ENCODE measurements at regions not wholly inside any gene's neighbourhood (a gene's known extent, or its start where the extent isn't known, plus 50 kb on each side); places are given as distances from the start of the nearest gene placed in this dataset.
A peak's percentile ranks its signal among the peaks of the same experiment; 100 is the strongest.
"Not testable (repeated sequence)": the region's sequence is repeated elsewhere in the genome, so short reads cannot be mapped to it uniquely, and the experiment has no call there.

GRCh38 chr14:106010783-106011182 lies 484.4 kb downstream of the TMEM121 start:
- ATAC-seq (ENCODE audit: low read depth) (no peak), DNase-seq (no peak)
- H3K36me3 ChIP-seq (replicated peaks in 1 of 2; ENCODE audit: control extremely low read depth in 1 of 2, control insufficient read depth in 1 of 2, extremely low read depth in 1 of 2, insufficient read depth in 2 of 2, low read length in 1 of 2): no peaks in the 10 kb centered on the region
- H3K27me3 ChIP-seq (replicated peaks in 1 of 4; ENCODE audit: control extremely low read depth in 1 of 4, control insufficient read depth in 3 of 4, insufficient read depth in 4 of 4, low read length in 3 of 4): no peaks in the 10 kb centered on the region
- intact Hi-C loops (cut with micrococcal nuclease): no loop called here
- no peak overlapping the region for H2AFZ ChIP-seq (ENCODE audit: insufficient read depth, low read depth, low read length, poor library complexity, severe bottlenecking)
- TF ChIP-seq CTCF (IDR thresholded peaks at IDR 0.05): no peak
- TF ChIP-seq EZH2 (IDR thresholded peaks at IDR 0.05; ENCODE audit: borderline replicate concordance, insufficient read depth, low read depth, low read length, poor library complexity, severe bottlenecking): no peak
- no peaks in the 10 kb centered on the region for H3K79me2 ChIP-seq (ENCODE audit: control insufficient read depth, insufficient read depth, low read length)
- no peak overlapping the region for H3K4me2 ChIP-seq (replicated peaks; ENCODE audit: low read depth, low read length, poor library complexity, severe bottlenecking)
- H3K27me3 Mint-ChIP-seq: no peaks in the 10 kb centered on the region
- peaks cover 0 to 7% of the 10 kb centered on the region in 2 donors for H3K4me1 ChIP-seq (ENCODE audit: control insufficient read depth in 2 of 2, insufficient read depth in 2 of 2, low read length in 2 of 2)
- H3K27ac ChIP-seq (ENCODE audit: low read length in 2 of 2): no peak overlapping the region
- H3K27ac Mint-ChIP-seq: no peak overlapping the region
- peaks cover 7% of the 10 kb centered on the region for H3K4me1 Mint-ChIP-seq
- H4K20me1 ChIP-seq (ENCODE audit: control insufficient read depth, insufficient read depth, low read length, poor library complexity, severe bottlenecking): no peaks in the 10 kb centered on the region
- whole genome bisulfite sequencing (ENCODE audit: insufficient coverage): no CpG with 5 or more reads among the region's 4 CpGs
- POLR2A ChIA-PET: no interaction called here
- no peaks in the 10 kb centered on the region for H3K9me3 Mint-ChIP-seq (ENCODE audit: insufficient read depth)
- CTCF ChIA-PET: interaction anchor here (1.9 kb wide), 1 partner anchor 37 kb away, joined by 7 read pairs; no protein-coding TSS in a partner anchor
- no peak overlapping the region for H3K4me3 ChIP-seq (ENCODE audit: control extremely low read depth in 1 of 5, extremely low read depth in 1 of 5, insufficient read depth in 1 of 5, low read depth in 2 of 5, low read length in 4 of 5)
- no peak overlapping the region for H3K9ac ChIP-seq (ENCODE audit: low read length)
- H3K4me3 Mint-ChIP-seq: no peak overlapping the region
- no peaks in the 10 kb centered on the region for H3K9me3 ChIP-seq (ENCODE audit: control extremely low read depth in 1 of 3, control insufficient read depth in 2 of 3, insufficient read depth in 1 of 3, low read length in 2 of 3)

- intact Hi-C loops (cut with micrococcal nuclease); H3K27ac Mint-ChIP-seq; H3K9ac ChIP-seq (ENCODE audit: low read length); H4K20me1 ChIP-seq (ENCODE audit: control insufficient read depth, insufficient read depth, low read length, poor library complexity, severe bottlenecking); H3K4me3 Mint-ChIP-seq; H3K4me3 ChIP-seq (ENCODE audit: control extremely low read depth in 1 of 5, extremely low read depth in 1 of 5, insufficient read depth in 1 of 5, low read depth in 2 of 5, low read length in 4 of 5); POLR2A ChIA-PET; H3K27me3 Mint-ChIP-seq; H3K4me1 Mint-ChIP-seq; H3K4me1 ChIP-seq (ENCODE audit: control insufficient read depth in 2 of 2, insufficient read depth in 2 of 2, low read length in 2 of 2); H3K27me3 ChIP-seq (replicated peaks in 1 of 4; ENCODE audit: control extremely low read depth in 1 of 4, control insufficient read depth in 3 of 4, insufficient read depth in 4 of 4, low read length in 3 of 4); H3K36me3 ChIP-seq (replicated peaks in 1 of 2; ENCODE audit: control extremely low read depth in 1 of 2, control insufficient read depth in 1 of 2, extremely low read depth in 1 of 2, insufficient read depth in 2 of 2, low read length in 1 of 2); H3K9me3 Mint-ChIP-seq (ENCODE audit: insufficient read depth); H2AFZ ChIP-seq (ENCODE audit: insufficient read depth, low read depth, low read length, poor library complexity, severe bottlenecking); H3K27ac ChIP-seq (ENCODE audit: low read length in 2 of 2); H3K9me3 ChIP-seq (ENCODE audit: control extremely low read depth in 1 of 3, control insufficient read depth in 2 of 3, insufficient read depth in 1 of 3, low read length in 2 of 3); H3K79me2 ChIP-seq (ENCODE audit: control insufficient read depth, insufficient read depth, low read length); H3K4me2 ChIP-seq (replicated peaks; ENCODE audit: low read depth, low read length, poor library complexity, severe bottlenecking): not testable (repeated sequence)
- CTCF ChIA-PET: interaction anchor here (0.7 kb wide), 2 partner anchors 31 to 410 kb away, joined by 3 to 7 read pairs; no protein-coding TSS in a partner anchor
- ATAC-seq (ENCODE audit: low read depth) (peak; percentile 45), DNase-seq (peak; percentile 81)
- TF ChIP-seq CTCF (IDR thresholded peaks at IDR 0.05): peak; percentile 20
- no CpG with 5 or more reads among the region's 22 CpGs for WGBS (ENCODE audit: insufficient coverage)
Observed at GRCh38 chr14:106011631-106012360, 485.4 kb downstream of the TMEM121 start.

DNA sequence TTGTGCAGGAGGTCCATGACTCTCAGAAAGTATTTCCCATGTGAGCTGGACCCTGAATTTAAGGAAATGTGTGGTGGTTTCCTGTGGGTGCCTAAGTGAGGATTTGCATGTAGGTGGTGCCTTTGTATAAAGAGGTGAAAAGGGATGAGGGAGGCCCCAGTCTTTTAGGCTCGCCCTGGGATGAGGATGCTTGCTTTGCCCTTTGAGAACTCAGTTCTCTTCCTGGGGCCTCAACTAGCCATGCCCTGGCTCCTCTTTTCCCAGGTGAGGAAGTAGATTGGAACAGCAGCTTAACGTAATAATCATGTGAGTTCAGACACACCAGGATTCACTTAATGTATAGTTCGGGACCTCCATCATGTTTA lies 486.0 kb downstream of the TMEM121 start:
- H2AFZ ChIP-seq (ENCODE audit: insufficient read depth, low read depth, low read length, poor library complexity, severe bottlenecking); H3K27ac Mint-ChIP-seq; H3K9me3 ChIP-seq (ENCODE audit: control extremely low read depth in 1 of 3, control insufficient read depth in 2 of 3, insufficient read depth in 1 of 3, low read length in 2 of 3); H3K27me3 Mint-ChIP-seq; DNase-seq; H3K4me1 ChIP-seq (ENCODE audit: control insufficient read depth in 2 of 2, insufficient read depth in 2 of 2, low read length in 2 of 2); H4K20me1 ChIP-seq (ENCODE audit: control insufficient read depth, insufficient read depth, low read length, poor library complexity, severe bottlenecking); H3K36me3 ChIP-seq (replicated peaks in 1 of 2; ENCODE audit: control extremely low read depth in 1 of 2, control insufficient read depth in 1 of 2, extremely low read depth in 1 of 2, insufficient read depth in 2 of 2, low read length in 1 of 2); H3K4me1 Mint-ChIP-seq; H3K4me3 ChIP-seq (ENCODE audit: control extremely low read depth in 1 of 5, extremely low read depth in 1 of 5, insufficient read depth in 1 of 5, low read depth in 2 of 5, low read length in 4 of 5); POLR2A ChIA-PET; H3K4me3 Mint-ChIP-seq; H3K27ac ChIP-seq (ENCODE audit: low read length in 2 of 2); H3K9me3 Mint-ChIP-seq (ENCODE audit: insufficient read depth); intact Hi-C loops (cut with micrococcal nuclease); H3K4me2 ChIP-seq (replicated peaks; ENCODE audit: low read depth, low read length, poor library complexity, severe bottlenecking); H3K79me2 ChIP-seq (ENCODE audit: control insufficient read depth, insufficient read depth, low read length); H3K9ac ChIP-seq (ENCODE audit: low read length); ATAC-seq (ENCODE audit: low read depth); H3K27me3 ChIP-seq (replicated peaks in 1 of 4; ENCODE audit: control extremely low read depth in 1 of 4, control insufficient read depth in 3 of 4, insufficient read depth in 4 of 4, low read length in 3 of 4): not testable (repeated sequence)
- CTCF ChIA-PET: interaction anchor here (0.7 kb wide), 1 partner anchor 31 kb away, joined by 3 read pairs; no protein-coding TSS in a partner anchor
- no CpG with 5 or more reads among the region's 3 CpGs for WGBS (ENCODE audit: insufficient coverage)
